ENCODE measurements at regions not wholly inside any gene's neighbourhood (a gene's known extent, or its start where the extent isn't known, plus 50 kb on each side); places are given as distances from the start of the nearest gene placed in this dataset.

- TF ChIP-seq CTCF (conservative IDR thresholded peaks at IDR 0.05) (no peak), ZFX (IDR thresholded peaks at IDR 0.05) (no peak)
These were observed 184.8 kb upstream of the FUT9 start for GRCh38 chr6:95830859-95831557.

All from C4-2B (cell line).